ENCODE measurements at regions not wholly inside any gene's neighbourhood (a gene's known extent, or its start where the extent isn't known, plus 50 kb on each side); places are given as distances from the start of the nearest gene placed in this dataset.

DNA sequence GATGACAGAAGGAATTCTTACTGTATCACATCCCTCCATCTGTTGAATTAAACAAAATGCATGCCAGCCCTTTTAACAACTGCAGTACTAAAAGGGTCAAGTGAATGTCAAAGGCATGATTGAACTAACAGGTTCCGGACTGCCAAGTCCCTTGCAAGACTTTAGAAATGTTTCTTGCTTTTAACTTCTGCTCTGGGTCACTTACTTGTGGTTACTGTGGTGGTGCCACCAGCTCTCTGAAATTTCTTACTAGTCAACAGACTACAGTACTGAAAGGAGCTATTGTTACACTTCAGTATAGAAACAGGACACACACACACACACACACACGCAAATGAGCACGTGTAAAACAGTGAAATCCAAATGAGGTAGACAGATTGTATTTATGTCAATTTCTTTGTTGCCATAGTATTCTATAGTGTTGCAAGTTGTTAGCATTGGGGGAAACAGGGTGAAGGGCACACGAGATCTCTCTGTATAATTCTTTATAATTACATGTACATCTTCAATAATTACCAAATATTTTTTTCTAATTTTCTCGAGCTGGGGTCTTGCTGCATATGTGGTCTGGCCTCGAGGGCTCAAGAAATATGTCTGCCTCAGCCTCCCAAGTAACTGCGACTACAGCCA is 79.9 kb upstream of the SLC25A26 start:
- TF ChIP-seq, protein P1, sequence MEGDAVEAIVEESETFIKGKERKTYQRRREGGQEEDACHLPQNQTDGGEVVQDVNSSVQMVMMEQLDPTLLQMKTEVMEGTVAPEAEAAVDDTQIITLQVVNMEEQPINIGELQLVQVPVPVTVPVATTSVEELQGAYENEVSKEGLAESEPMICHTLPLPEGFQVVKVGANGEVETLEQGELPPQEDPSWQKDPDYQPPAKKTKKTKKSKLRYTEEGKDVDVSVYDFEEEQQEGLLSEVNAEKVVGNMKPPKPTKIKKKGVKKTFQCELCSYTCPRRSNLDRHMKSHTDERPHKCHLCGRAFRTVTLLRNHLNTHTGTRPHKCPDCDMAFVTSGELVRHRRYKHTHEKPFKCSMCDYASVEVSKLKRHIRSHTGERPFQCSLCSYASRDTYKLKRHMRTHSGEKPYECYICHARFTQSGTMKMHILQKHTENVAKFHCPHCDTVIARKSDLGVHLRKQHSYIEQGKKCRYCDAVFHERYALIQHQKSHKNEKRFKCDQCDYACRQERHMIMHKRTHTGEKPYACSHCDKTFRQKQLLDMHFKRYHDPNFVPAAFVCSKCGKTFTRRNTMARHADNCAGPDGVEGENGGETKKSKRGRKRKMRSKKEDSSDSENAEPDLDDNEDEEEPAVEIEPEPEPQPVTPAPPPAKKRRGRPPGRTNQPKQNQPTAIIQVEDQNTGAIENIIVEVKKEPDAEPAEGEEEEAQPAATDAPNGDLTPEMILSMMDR (conservative IDR thresholded peaks at IDR 0.05), result no peak
- no peak for TF ChIP-seq ZFX (IDR thresholded peaks at IDR 0.05)

Measured in C4-2B (cell line).